Spleen (tissue), 11 donors: ENCODE measurements at regions not wholly inside any gene's neighbourhood (a gene's known extent, or its start where the extent isn't known, plus 50 kb on each side); places are given as distances from the start of the nearest gene placed in this dataset.

Experiments used
- DNase-seq: peaks from one replicate; pipeline ENCODE4 v3.0.0-alpha.2; 2020
- H3K27ac ChIP-seq, 8 donors: fragments of 200-600 bp; sonication (generic) in 7 of 8; 1 replicate in 4 of 8; 2 replicates in 4 of 8; pipeline versions ENCODE4 v1.5.0 to v1.8.0; 2016 to 2021; ENCODE audit warnings: inconsistent platforms in 4 of 8, mild to moderate bottlenecking in 4 of 8, moderate library complexity in 1 of 8
- H3K27me3 ChIP-seq, 7 donors: fragments of 200-600 bp; sonication (generic) in 6 of 7; replicated peaks in 1 of 7; 1 replicate in 4 of 7; 2 replicates in 3 of 7; pipeline versions ENCODE4 v1.5.0 to v1.8.0; 2016 to 2021; ENCODE audit warnings: inconsistent platforms in 3 of 7, mild to moderate bottlenecking in 1 of 7
- H3K36me3 ChIP-seq, 6 donors: fragments of 200-600 bp; sonication (generic) in 5 of 6; 1 replicate in 4 of 6; 2 replicates in 2 of 6; pipeline versions ENCODE4 v1.5.0 to v1.8.0; 2016 to 2021; ENCODE audit warnings: inconsistent platforms in 2 of 6
- H3K4me1 ChIP-seq, 6 donors: fragments of 200-600 bp; sonication (generic) in 5 of 6; 1 replicate in 3 of 6; 2 replicates in 3 of 6; pipeline versions ENCODE4 v1.5.0 to v1.8.0; 2016 to 2021; ENCODE audit warnings: inconsistent platforms in 3 of 6
- H3K4me3 ChIP-seq, 8 donors: fragments of 200-600 bp; sonication (generic) in 7 of 8; 1 replicate in 4 of 8; 2 replicates in 4 of 8; pipeline versions ENCODE4 v1.5.0 to v1.8.0; 2016 to 2021; ENCODE audit warnings: inconsistent platforms in 4 of 8, mild to moderate bottlenecking in 4 of 8, moderate library complexity in 2 of 8
- H3K9me3 ChIP-seq, 8 donors: fragments of 200-600 bp; sonication (generic) in 7 of 8; 1 replicate in 4 of 8; 2 replicates in 4 of 8; pipeline versions ENCODE4 v1.5.0 to v1.8.0; 2016 to 2021; ENCODE audit warnings: inconsistent platforms in 4 of 8
- CTCF ChIP-seq, 11 experiments: fragments of 200-600 bp in 7 of 11; fragments of 450-650 bp in 4 of 11; sonication (generic) in 4 of 11; IDR thresholded peaks in 8 of 11; conservative IDR thresholded peaks in 3 of 11; 1 replicate in 7 of 11; 2 replicates in 4 of 11; pipeline versions ENCODE4 v1.4.0 to v1.8.0; 2016 to 2021; ENCODE audit warnings: antibody characterized with exemption in 11 of 11, inconsistent platforms in 4 of 11, mild to moderate bottlenecking in 1 of 11
- POLR2A ChIP-seq, 3 donors: fragments of 450-650 bp; IDR thresholded peaks; one replicate each; pipeline ENCODE4 v1.5.1; 2017; ENCODE audit warnings: antibody characterized with exemption in 3 of 3, mild to moderate bottlenecking in 1 of 3
- POLR2AphosphoS5 ChIP-seq, 3 donors: sonication (generic); formaldehyde crosslinking; IDR thresholded peaks; one replicate each; pipeline ENCODE4 v1.5.1; 2017; ENCODE audit warnings: antibody characterized with exemption in 3 of 3
- WGBS, 5 donors: extraction: QIAGEN DNeasy Blood & Tissue Kit in 3 of 5; methylation state at CpG; one replicate each; pipeline versions ENCODE4 v1.1.5 to v1.1.7; 2013 to 2018; 5-methylcytosine and 5-hydroxymethylcytosine counted together
- intact Hi-C: fragments of 100-400 bp; cut with DNase I; formaldehyde crosslinking; loops from one replicate; pipeline ENCODE4 v1.15.0; 2023; ENCODE audit warnings: low total_unique reads
- donor health status: healthy with polysubstance abuse.
- donor health status: DM: no; HTN: no; CAD: no; lungs with moderate emphysema.
- donor health status: DM: no; HTN: no; CAD: no.
- donor health status: Bipolar disorder and iron deficiency.
- donor health status: healthy.
- donor health status: DM: no; HTN: no; CAD: no.
- donor health status: DM: yes; HTN: yes; CAD: no.

- 76 to 92% (median 84%) methylated on average over 3 of the region's 3 CpGs for WGBS, 5 donors
- TF ChIP-seq CTCF (IDR thresholded peaks at IDR 0.05 in 8 of 11, conservative IDR thresholded peaks at IDR 0.05 in 3 of 11) = no peak
- no peak for TF ChIP-seq POLR2AphosphoS5 (IDR thresholded peaks at IDR 0.05)
- no peak for TF ChIP-seq POLR2A (IDR thresholded peaks at IDR 0.05)
- Histone ChIP-seq H3K4me1 (no peaks in the 10 kb centered on the region), H3K36me3 (no peaks in the 10 kb centered on the region), H3K27me3 (no peaks in the 10 kb centered on the region), H3K9me3 (peaks cover 0 to 7% (median 0%) of the 10 kb centered on the region in 8 donors), H3K27ac (no peak overlapping the region), H3K4me3 (no peak overlapping the region)
- DNase-seq = no peak
- intact Hi-C loops = no loop called here
Measured at GRCh38 chr2:49567811-49568600, 413.7 kb upstream of the FSHR start.

- Histone ChIP-seq H3K9me3 (peaks cover 0 to 7% (median 0%) of the 10 kb centered on the region in 8 donors), H3K27ac (no peak overlapping the region), H3K4me3 (no peak overlapping the region), H3K27me3 (no peaks in the 10 kb centered on the region), H3K36me3 (no peaks in the 10 kb centered on the region), H3K4me1 (no peaks in the 10 kb centered on the region)
- intact Hi-C loops = no loop called here
- WGBS, 5 donors = 38 to 93% (median 84%) methylated on average over 1 of the region's 1 CpG
- TF ChIP-seq POLR2A (IDR thresholded peaks at IDR 0.05) (no peak), POLR2AphosphoS5 (IDR thresholded peaks at IDR 0.05) (no peak), CTCF (IDR thresholded peaks at IDR 0.05 in 8 of 11, conservative IDR thresholded peaks at IDR 0.05 in 3 of 11) (no peak)
- no peak for DNase-seq
Measured at GRCh38 chr2:49567021-49567420, 412.7 kb upstream of the FSHR start.

- intact Hi-C loops = no loop called here
- H3K36me3 ChIP-seq = no peaks in the 10 kb centered on the region
- no peak overlapping the region for H3K4me3 ChIP-seq
- no peak for DNase-seq
- H3K27ac ChIP-seq = no peak overlapping the region
- H3K27me3 ChIP-seq = no peaks in the 10 kb centered on the region
- TF ChIP-seq POLR2A (IDR thresholded peaks at IDR 0.05) = no peak
- no peak for TF ChIP-seq POLR2AphosphoS5 (IDR thresholded peaks at IDR 0.05)
- no peak for TF ChIP-seq CTCF (IDR thresholded peaks at IDR 0.05 in 8 of 11, conservative IDR thresholded peaks at IDR 0.05 in 3 of 11)
- H3K9me3 ChIP-seq = peaks cover 0 to 9% (median 0%) of the 10 kb centered on the region in 8 donors
- no peaks in the 10 kb centered on the region for H3K4me1 ChIP-seq
Measured at GRCh38 chr2:49553658-49554057, 399.3 kb upstream of the FSHR start.

GRCh38 chr2:49532702-49533101, 378.4 kb upstream of the FSHR start:
- Histone ChIP-seq H3K4me3 (no peak overlapping the region), H3K4me1 (no peaks in the 10 kb centered on the region), H3K9me3 (peaks cover 0 to 89% (median 59%) of the 10 kb centered on the region in 8 donors), H3K27me3 (no peaks in the 10 kb centered on the region), H3K36me3 (no peaks in the 10 kb centered on the region), H3K27ac (no peak overlapping the region)
- TF ChIP-seq CTCF (IDR thresholded peaks at IDR 0.05 in 8 of 11, conservative IDR thresholded peaks at IDR 0.05 in 3 of 11) (no peak), POLR2AphosphoS5 (IDR thresholded peaks at IDR 0.05) (no peak), POLR2A (IDR thresholded peaks at IDR 0.05) (no peak)
- no peak for DNase-seq
- intact Hi-C loops = no loop called here
